GM18519 (cell line): ENCODE measurements at regions not wholly inside any gene's neighbourhood (a gene's known extent, or its start where the extent isn't known, plus 50 kb on each side); places are given as distances from the start of the nearest gene placed in this dataset.

Source experiments
- ATAC-seq: cut with Tn5 transposase; IDR thresholded peaks from one replicate; pipeline ENCODE4 v1.9.1; 2021; ENCODE audit warnings: mild to moderate bottlenecking, moderate library complexity; ENCODE audit not compliant: unreplicated experiment, low FRiP score

DNA sequence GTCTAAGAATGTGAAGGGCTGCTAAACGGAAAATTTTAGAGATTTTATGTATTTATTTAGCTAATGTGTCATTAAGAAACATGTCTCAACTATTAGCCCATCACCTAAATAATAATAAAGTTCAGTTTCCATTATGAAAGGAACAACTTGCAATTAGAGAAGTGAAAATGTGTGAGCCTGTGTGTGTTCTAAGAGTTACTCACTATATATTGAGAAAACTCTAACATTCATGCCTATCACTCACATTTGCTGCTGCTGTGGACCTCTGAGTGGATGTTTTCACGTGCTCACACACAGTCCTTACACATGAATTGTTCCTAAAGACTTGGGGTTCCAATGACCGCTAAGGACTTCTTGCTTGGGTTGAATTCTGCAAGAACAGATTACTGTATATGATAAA is 364.0 kb downstream of the TMA16 start:
- no peak for ATAC-seq

DNA sequence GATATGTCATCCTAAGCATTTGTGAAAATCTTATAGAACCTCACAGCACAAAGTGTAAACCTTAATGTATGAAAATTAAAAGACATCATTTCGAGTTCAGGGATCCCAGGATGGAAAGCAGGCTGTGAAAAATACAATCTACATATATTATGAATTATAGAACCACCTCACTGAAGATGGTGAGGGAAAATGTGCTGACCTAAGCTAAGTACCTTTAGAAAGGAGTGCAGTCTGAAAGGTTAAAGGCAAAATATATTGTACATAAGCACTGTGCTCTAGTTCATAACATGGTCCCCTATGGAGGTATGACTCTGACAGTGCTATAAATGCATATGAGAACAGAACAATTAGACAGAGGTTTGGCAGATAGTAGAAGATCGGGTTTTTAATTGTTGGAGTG is 368.6 kb downstream of the TMA16 start:
- ATAC-seq, result no peak

DNA sequence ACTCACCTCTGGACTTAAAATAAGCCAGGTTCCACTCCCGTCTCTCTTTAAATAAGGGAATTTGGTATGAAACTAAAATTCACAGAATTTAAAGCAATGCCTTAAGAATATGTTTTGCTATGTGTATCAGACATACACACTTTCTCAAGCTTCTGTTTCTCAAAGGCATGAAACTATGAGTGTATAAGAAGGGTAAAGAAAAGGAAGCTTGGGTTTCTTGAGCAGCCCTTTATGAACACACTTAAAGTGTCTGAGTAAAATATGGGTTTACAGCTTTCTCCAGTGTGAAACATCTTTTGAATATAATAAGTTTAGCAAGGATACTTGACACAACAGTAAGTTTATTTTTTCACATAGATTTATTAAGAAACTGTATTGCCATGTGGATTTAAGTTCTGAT is 370.5 kb downstream of the TMA16 start:
- ATAC-seq, result no peak

DNA sequence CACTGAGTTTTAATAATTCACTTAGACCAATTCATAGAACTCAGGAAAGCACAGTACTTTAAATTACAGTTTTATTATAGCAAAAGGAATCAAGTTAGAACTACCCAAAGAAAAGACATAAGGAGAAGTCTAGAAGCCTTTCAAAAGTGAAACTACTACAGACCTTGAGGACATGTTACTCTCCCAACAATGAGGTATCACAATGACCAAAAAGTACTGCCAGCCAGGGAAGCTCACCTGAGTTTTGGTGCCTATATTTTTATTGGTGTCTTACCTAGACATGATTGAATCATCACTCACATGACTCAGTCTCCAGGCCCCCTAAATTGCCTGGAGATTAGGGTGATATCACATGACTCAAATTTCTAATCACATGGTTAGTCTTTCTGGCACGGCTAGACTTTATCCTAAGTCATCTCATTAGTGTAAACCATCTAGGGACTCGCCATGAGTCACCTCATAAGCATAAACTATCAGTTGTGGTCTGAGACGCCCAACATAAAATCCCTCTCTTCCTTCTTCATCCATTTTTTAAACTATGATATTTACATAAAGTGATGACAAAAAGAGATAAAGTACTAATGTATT is 372.3 kb downstream of the TMA16 start:
- ATAC-seq, result no peak

DNA sequence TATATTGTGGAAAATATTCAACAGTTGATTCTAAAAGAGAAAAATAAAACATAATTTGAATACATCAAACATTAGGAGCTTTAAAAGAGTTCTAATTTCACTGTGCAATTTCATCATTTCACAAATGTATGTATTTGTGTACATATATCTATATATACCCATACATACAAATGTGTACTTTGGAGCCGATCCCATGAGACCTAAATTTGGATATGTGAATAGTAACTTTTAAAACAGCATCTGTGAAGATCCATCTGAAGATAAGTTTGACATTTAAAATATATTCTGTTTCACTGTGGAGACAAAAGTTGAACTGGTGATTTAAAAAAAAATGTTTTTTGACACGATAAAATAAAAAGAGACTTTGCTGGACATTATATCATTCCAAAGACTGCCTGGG is 374.0 kb downstream of the TMA16 start:
- no peak for ATAC-seq

DNA sequence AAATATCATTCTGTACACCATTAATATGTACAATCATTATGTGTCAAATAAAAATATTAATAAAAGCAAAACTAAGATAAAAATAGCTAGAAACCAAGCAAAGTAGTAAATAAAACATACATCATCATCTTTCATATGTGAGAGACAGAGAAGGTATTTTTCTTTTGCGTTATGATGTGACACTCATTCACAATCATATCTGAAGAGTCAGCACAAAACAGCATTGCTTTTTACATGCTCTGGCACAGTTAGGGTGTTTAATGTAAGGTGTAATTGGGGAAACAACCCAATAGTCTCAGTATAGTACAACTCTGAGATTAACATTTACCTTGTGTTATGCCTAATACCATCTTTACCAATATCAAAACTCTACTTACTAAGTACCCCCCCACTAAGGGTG is 376.6 kb downstream of the TMA16 start:
- ATAC-seq, result no peak

DNA sequence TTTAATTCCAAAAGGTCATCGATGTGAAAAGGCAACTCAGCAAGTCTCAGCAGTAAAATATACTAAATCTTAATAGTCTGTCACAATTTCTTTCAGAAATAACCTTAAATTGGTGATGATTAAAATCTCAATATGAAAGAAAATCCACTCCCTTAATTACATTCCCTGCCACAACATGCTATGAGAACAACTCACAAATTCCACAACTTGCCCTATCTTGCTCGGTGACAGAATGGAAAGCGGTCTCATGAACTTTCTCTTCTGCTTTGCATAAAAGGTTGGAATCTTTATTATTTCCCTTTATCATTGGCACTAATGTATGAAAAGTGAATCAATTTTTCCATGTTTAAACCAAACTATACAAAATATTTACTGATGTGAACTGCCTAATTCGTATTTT is 380.8 kb downstream of the TMA16 start:
- ATAC-seq, result no peak

DNA sequence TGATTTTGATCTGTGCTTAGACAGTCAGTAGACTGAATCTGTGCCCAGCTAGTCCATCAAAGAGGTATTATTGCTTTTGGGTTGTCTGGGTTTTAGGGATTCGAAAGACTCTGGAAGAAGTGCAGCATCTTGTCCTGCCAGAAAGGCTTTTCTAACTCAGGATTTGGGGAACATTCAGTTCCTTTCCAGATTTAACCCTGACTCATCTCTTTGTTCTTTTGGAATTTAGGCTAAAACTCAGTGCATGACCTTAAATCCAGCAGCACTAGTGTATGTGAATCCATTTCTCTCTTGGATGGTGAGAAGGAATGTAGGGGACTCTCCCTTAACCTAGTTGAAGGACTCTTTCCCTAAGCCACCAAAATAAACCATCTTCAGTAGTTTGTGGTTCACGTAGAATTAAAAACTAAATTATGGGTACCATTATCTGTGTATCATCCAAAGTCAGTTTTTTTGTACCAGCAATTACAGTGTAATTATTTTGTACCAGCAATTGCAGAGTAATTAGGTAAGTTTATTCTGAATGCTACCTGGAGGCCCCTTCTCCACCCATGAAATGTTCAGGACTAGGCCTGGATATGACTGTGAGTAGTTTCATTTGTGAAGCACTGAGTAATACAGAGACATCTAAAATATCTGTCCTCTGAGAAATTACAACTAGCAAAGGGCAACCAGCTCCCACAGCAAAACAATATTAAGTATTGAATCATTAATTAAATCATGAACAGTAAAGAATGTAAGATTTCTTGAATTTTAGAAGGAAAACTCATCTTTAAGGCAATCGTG is 384.0 kb downstream of the TMA16 start:
- ATAC-seq, result peak; percentile 47

DNA sequence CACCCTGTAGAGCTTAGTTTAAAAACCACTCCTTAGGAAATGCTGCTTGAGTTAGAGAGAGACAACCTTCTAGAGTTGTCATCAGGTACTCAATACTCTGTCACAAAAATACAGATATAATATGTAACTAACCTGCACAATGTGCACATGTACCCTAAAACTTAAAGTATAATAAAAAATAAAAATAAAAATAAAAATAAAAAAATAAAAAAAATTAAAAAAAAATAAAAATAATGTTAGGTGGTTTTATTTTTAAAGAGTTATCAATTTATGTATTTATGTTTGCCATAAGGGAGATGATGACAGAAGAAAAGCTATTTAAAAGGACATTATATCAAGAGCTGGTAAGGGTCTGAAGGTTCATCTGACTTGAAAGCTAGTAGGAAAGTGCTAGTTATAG is 397.9 kb downstream of the TMA16 start:
- ATAC-seq, result no peak

DNA sequence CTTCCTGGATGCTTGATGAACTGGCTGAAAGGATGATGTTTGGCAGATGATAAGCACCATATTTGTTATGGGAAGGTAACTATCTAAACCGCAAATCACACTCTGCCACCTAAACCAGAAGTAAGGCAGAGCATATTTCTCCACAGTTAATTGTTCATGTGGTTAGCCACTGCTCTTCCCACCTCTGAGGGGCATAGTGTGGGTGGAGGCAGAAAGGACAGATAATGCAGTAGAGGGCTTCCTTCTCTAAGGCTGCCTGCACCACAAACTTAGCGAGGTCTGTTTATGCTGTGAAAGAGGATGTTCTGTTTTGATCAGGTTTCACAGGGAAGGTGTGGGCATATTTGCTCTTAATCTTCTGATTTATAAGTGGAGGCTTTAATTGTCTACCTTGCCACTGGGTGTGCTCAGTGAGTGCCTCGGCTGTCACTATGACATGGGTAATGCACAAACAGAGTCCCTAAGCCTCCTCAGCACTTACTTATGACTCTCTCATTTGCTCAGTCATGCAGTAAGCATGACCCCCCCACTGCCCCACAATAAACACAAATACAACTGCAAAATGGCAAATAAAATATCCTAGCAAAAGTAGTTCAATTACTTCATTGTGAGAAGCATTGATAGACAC is 401.0 kb downstream of the TMA16 start:
- no peak for ATAC-seq

DNA sequence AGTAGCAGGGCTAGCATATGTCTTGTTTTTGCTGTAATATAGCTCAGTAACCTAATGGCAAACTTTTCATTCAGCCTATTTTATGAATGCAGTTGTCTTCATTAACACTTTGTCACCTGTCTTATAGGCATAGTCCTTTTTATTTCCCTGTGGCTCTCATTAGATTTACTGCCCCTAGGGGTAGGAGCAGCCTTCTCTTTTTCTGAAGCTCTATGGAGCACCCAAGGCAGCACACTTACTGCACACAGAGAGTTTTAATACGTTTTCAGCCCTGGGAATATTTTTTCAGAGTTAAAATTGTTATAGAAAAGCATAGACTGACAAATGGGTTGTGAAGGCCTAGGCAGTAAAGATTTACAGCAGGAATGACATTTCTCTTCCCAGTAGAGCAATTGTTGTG is 406.8 kb downstream of the TMA16 start:
- ATAC-seq, result no peak

DNA sequence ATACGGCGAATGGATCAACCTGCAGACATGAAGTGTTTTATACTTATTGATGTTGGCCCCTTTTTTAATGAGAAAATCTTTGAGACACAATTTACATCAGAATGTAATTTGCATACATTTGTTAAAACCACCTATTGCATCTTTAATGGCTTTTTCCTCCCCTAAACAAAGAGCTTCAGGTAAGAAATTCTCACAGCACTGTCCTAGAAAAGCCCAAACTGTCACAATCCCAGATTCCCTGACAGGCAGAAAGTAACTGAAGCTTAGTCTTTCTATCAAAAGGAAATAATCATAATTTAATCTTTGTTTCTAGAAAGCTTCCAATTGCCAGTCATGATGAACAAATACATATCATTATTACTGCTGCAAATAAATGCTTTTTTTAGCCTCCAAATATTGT is 407.9 kb downstream of the TMA16 start:
- no peak for ATAC-seq

DNA sequence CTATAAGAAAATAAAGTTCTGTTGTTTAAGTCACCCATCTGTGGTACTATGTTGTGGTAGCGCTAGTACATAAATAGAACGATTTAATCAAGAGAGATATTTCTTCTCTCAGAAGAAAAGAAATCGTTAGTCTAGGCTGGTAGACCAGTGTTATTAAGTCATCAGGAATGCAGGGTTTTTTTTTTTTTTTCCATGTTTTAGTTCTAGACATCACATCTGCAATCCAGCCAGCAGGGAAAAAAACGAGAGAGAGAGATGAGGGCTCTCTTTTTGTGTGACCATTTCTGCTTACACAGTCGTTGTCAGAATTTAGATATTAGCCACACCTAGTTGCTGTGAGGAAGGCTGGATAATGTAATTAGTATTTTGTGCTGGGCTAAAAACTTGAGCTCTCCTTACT is 417.4 kb downstream of the TMA16 start:
- ATAC-seq, result no peak

DNA sequence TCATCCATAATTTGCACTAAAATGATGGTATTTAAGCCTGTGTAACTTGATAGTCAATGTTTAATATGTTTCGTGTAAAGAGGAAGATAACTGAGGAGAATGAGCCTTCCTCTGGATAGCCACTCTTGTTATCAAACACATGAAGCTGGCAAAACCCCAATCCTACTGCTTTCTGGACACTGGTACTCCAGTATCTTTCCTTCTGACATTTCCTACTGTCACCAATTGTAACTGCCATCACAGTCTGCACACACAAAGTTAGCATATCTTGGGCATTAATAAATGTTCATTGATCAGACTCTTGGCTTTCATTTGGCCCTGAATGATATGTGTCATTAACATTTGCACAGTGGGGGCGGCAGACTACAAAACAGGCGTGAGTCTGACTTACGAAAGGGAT is 419.1 kb downstream of the TMA16 start:
- ATAC-seq, result no peak

DNA sequence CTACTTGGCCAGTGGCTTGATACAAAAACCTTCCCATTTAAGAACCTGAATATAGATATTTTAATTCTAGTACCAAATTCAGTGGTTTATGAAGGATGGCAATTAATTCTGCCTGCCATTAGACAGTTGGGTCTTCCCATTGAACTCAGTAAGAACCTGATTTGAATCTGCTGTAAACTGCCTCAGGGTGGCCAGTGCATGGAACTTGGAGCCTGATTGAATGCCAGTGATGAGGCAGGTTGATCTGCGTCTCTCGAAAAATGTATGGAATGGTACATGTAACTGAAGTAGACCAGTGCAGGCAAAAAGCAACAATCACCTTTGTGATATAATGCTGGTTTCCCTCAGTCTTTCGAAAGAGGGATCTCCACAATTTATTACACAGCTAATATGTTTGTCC is 421.4 kb downstream of the TMA16 start:
- no peak for ATAC-seq

DNA sequence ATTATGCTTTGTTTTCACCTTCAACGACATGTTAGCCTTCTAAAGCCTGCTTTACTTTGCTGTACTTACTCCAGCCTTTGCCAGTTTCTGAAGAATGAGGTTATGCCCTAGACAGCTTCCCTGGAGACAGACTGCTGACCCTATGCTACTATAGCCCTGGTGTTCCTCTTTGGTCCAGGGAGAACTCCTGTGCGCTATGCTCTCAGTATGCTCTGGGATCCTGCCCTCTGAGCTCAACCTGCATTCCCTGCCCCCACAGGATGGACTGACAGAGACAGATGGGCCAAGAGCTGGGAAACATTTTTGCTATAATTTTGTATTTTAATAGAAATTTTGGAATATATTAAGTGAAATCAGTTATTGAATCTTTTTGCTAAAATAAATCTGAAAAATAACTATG is 425.9 kb downstream of the TMA16 start:
- ATAC-seq, result no peak

DNA sequence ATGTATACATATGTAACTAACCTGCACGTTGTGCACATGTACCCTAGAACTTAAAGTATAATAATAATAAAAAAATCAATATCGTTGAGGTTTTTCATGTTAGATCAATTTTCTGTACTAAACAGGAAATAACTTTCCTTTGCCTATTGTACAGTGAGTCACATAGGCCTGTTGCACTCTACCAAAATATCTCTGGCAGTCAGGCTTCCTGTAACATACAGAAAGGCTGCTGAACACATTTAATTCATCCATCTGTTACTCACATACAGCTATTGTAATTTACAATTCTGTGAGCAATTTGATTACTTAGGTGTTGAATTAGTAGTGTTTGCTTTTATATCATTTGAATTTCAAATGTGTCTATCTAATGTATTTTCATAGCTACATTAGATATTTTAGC is 427.8 kb downstream of the TMA16 start:
- no peak for ATAC-seq

DNA sequence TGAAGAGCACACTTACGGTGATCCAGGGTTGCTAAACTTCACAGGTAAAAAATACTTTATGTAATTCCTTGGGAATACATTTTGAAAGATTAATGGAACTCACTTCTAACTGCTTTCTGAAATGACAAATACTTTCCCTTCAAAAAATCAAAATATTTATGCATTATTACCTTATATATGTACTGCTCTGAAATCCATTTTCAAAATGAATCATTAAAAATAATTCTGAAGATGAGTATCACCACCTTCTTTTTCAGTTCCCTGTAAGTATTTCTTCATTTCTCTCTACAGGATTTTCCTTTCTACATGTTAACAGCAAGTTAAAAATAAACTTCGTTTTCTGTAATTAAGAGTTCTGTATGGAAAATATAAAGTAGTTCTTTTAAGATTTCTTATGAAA is 428.6 kb downstream of the TMA16 start:
- ATAC-seq, result no peak

DNA sequence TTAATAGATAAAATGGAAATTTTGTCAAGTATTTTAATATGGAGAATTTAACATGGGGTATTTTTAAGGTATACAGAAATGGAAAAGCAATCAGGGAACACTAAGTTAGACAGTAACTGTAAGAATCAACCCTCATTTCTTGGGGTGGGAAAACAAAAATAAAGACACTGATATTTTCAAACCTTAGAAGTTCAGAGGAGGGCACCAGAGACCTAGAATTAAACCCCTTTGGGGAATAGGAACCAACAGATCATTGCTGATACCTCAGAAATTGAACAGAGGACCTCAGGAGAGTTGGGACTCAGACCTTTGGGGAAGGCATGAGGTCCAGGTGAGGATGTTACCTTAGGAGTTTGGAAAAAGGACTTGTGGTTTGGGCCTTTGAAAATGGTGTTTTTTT is 435.6 kb downstream of the TMA16 start:
- ATAC-seq, result no peak

DNA sequence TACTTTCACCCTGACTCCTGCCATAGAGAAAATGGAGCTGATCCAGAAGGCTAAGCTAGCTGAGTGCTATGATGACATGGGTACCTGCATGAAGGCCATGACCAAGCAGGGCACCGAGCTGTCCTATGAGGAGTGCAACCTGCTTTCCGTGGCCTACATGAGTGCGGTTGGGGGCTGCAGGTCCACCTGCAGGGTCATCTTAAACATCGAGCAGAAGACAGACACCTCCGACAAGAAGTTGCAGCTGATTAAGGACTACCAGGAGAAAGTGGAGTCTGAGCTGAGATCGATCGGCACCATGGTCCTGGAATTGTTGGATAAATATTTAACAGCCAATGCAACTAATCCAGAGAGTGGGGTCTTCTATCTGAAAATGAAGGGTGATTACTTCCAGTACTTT is 438.0 kb downstream of the TMA16 start:
- no peak for ATAC-seq

DNA sequence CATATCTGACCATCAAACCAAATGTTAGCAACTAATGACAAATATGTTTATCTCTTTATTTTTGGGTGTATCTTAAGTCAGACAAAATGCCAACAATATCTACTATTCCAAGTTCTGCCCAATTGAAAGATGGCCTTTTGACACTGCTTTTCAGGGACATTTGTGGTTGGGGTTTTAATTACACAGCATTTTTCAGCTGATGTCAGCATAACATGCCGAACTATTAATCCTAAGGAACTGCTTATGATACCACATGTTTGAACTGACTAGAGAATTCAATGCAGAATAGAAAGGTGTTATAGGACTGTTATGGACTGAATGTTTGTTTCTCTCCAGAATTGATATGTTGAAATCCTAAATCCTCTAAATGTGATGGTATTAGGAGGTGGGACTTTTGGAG is 445.1 kb downstream of the TMA16 start:
- ATAC-seq, result no peak

DNA sequence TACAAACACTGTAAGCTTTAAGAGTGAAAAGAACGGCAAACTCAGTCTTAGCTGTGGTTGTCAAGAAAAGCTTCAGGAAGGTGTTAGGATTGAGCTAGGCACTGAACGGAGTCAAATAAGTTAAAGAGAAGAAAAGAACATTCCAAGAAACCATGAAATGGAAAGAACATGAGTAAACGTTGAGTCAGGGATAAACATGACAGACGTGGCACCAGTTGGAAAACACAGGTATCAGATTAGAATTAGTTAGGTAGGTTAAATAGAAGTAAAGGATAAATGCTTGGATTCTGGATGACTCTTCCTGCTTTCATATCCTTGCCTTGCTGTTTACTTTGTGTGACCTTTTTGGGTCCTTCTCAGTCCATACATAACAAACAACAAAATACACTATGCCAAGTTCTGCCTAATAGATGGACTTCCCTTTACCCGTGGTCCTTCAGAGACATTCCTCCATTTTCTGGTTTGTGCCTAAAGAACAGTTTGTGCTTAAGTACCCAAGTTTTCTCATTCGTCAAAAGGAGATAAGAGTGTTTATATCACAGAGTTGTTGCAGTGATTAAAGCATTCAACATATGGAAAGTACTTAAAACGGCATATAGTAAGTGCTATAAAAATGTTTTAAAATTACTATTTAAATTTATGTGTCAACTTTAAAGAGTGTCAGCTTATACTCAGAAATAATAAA is 446.9 kb downstream of the TMA16 start:
- no peak for ATAC-seq
